GM21390 (cell line): ENCODE measurements at regions not wholly inside any gene's neighbourhood (a gene's known extent, or its start where the extent isn't known, plus 50 kb on each side); places are given as distances from the start of the nearest gene placed in this dataset.
"Not testable (repeated sequence)": the region's sequence is repeated elsewhere in the genome, so short reads cannot be mapped to it uniquely, and the experiment has no call there.

ENCODE experiments used
- ATAC-seq: cut with Tn5 transposase; IDR thresholded peaks from one replicate; pipeline ENCODE4 v1.9.1; 2021; ENCODE audit not compliant: unreplicated experiment

- no peak for ATAC-seq
Measured at GRCh38 chr3:170814822-170815221, 55.2 kb downstream of the RPL22L1 start.

- ATAC-seq = no peak
Measured at GRCh38 chr3:170813266-170813665, 56.7 kb downstream of the RPL22L1 start.

GRCh38 chr3:170811928-170812591 is 57.9 kb downstream of the RPL22L1 start:
- ATAC-seq = peak; percentile 77

- no peak for ATAC-seq
Measured at GRCh38 chr3:170811515-170811914, 58.5 kb downstream of the RPL22L1 start.

- no peak for ATAC-seq
Measured at GRCh38 chr3:170809975-170810357, 60.0 kb downstream of the RPL22L1 start.

GRCh38 chr3:170809007-170809974 is 60.7 kb downstream of the RPL22L1 start:
- peak; percentile 49 for ATAC-seq

GRCh38 chr3:170808041-170808440 is 62.0 kb downstream of the RPL22L1 start:
- no peak for ATAC-seq

- ATAC-seq = no peak
Measured at GRCh38 chr3:170806676-170807075, 63.3 kb downstream of the RPL22L1 start.

- ATAC-seq = no peak
Measured at GRCh38 chr3:170806141-170806540, 63.9 kb downstream of the RPL22L1 start.

GRCh38 chr3:170805296-170805695 is 64.7 kb downstream of the RPL22L1 start:
- ATAC-seq = not testable (repeated sequence)

GRCh38 chr3:170804634-170805033 is 65.4 kb downstream of the RPL22L1 start:
- ATAC-seq = not testable (repeated sequence)

GRCh38 chr3:170804078-170804477 is 65.9 kb downstream of the RPL22L1 start:
- no peak for ATAC-seq

GRCh38 chr3:170802164-170803151 is 67.5 kb downstream of the RPL22L1 start:
- no peak for ATAC-seq

GRCh38 chr3:170801597-170801996 is 68.4 kb downstream of the RPL22L1 start:
- ATAC-seq = no peak

- not testable (repeated sequence) for ATAC-seq
Measured at GRCh38 chr3:170800275-170800674, 69.7 kb downstream of the RPL22L1 start.

GRCh38 chr3:170799009-170799408 is 71.0 kb downstream of the RPL22L1 start:
- ATAC-seq = no peak

- ATAC-seq = no peak
Measured at GRCh38 chr3:170797685-170798084, 72.3 kb downstream of the RPL22L1 start.

- no peak for ATAC-seq
Measured at GRCh38 chr3:170792471-170792870, 77.5 kb downstream of the RPL22L1 start.

GRCh38 chr3:170790647-170791046 is 79.3 kb downstream of the RPL22L1 start:
- ATAC-seq = no peak

GRCh38 chr3:170787464-170787863 is 82.5 kb downstream of the RPL22L1 start:
- ATAC-seq = no peak

- ATAC-seq = no peak
Measured at GRCh38 chr3:170785454-170785853, 84.5 kb downstream of the RPL22L1 start.
